ENCODE measurements at regions not wholly inside any gene's neighbourhood (a gene's known extent, or its start where the extent isn't known, plus 50 kb on each side); places are given as distances from the start of the nearest gene placed in this dataset.

- DNase-seq (ENCODE audit: low spot score): no peak
- H3K4me1 ChIP-seq (ENCODE audit: control insufficient read depth in 4 of 4, insufficient read depth in 4 of 4, low read length in 3 of 4): peaks cover 0 to 2% (median 0%) of the 10 kb centered on the region in 4 donors
- no peaks in the 10 kb centered on the region for H3K36me3 ChIP-seq (ENCODE audit: control insufficient read depth in 4 of 4, insufficient read depth in 3 of 4, low read depth in 1 of 4, low read length in 3 of 4)
- no peak overlapping the region for H3K27ac ChIP-seq (ENCODE audit: low read depth in 1 of 2, low read length in 2 of 2)
- no peak overlapping the region for H3K4me3 ChIP-seq (ENCODE audit: low read depth in 1 of 3, low read length in 3 of 3)
- no peaks in the 10 kb centered on the region for H3K27me3 ChIP-seq (ENCODE audit: control insufficient read depth in 4 of 4, insufficient read depth in 4 of 4, low read length in 3 of 4)
- WGBS: 78% methylated on average over 3 of the region's 3 CpGs
- TF ChIP-seq YY1 (IDR thresholded peaks at IDR 0.05) (no peak), HNF4A (conservative IDR thresholded peaks at IDR 0.05) (no peak), RXRA (IDR thresholded peaks at IDR 0.05) (no peak), GABPA (IDR thresholded peaks at IDR 0.05 in 1 of 2, conservative IDR thresholded peaks at IDR 0.05 in 1 of 2) (no peak)
- TF ChIP-seq, protein P1, sequence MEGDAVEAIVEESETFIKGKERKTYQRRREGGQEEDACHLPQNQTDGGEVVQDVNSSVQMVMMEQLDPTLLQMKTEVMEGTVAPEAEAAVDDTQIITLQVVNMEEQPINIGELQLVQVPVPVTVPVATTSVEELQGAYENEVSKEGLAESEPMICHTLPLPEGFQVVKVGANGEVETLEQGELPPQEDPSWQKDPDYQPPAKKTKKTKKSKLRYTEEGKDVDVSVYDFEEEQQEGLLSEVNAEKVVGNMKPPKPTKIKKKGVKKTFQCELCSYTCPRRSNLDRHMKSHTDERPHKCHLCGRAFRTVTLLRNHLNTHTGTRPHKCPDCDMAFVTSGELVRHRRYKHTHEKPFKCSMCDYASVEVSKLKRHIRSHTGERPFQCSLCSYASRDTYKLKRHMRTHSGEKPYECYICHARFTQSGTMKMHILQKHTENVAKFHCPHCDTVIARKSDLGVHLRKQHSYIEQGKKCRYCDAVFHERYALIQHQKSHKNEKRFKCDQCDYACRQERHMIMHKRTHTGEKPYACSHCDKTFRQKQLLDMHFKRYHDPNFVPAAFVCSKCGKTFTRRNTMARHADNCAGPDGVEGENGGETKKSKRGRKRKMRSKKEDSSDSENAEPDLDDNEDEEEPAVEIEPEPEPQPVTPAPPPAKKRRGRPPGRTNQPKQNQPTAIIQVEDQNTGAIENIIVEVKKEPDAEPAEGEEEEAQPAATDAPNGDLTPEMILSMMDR (IDR thresholded peaks at IDR 0.05; ENCODE audit: low read depth, low read length, missing input control): no peak
- no peak overlapping the region for H3K9ac ChIP-seq (ENCODE audit: low read depth in 1 of 2, low read length in 2 of 2)
- H3K9me3 ChIP-seq (ENCODE audit: control insufficient read depth in 4 of 4, low read length in 3 of 4): no peaks in the 10 kb centered on the region
Measured at GRCh38 chrX:3252744-3253143, 93.7 kb downstream of the MXRA5 start.

DNA sequence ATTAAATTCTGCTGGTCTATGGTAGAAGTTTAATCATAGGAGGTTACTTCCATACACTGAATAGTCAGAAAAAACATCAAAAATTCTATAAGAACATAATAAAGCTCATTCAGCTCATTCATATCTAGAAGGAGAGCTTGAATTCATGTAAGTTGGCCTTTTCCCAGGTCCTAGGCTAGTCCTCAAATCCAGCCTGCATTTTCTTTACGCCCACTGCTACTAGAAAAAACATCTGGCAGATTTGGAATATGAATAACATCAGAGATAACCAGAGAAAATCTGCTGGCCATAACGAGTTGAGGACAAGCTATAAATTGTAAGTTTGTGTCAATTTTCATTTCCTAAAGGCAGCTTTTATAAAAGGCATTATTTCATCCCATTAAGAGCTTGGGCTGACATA lies 95.5 kb downstream of the MXRA5 start:
- no peaks in the 10 kb centered on the region for H3K4me1 ChIP-seq (ENCODE audit: control insufficient read depth in 4 of 4, insufficient read depth in 4 of 4, low read length in 3 of 4)
- no peak overlapping the region for H3K27ac ChIP-seq (ENCODE audit: low read depth in 1 of 2, low read length in 2 of 2)
- H3K36me3 ChIP-seq (ENCODE audit: control insufficient read depth in 4 of 4, insufficient read depth in 3 of 4, low read depth in 1 of 4, low read length in 3 of 4): no peaks in the 10 kb centered on the region
- H3K27me3 ChIP-seq (ENCODE audit: control insufficient read depth in 4 of 4, insufficient read depth in 4 of 4, low read length in 3 of 4): no peaks in the 10 kb centered on the region
- no peak overlapping the region for H3K4me3 ChIP-seq (ENCODE audit: low read depth in 1 of 3, low read length in 3 of 3)
- no peaks in the 10 kb centered on the region for H3K9me3 ChIP-seq (ENCODE audit: control insufficient read depth in 4 of 4, low read length in 3 of 4)
- TF ChIP-seq, protein P1 (IDR thresholded peaks at IDR 0.05; ENCODE audit: low read depth, low read length, missing input control): no peak
- TF ChIP-seq SP1 (IDR thresholded peaks at IDR 0.05): no peak
- no peak for TF ChIP-seq GABPA (IDR thresholded peaks at IDR 0.05 in 1 of 2, conservative IDR thresholded peaks at IDR 0.05 in 1 of 2)
- DNase-seq (ENCODE audit: low spot score): no peak
- no peak overlapping the region for H3K9ac ChIP-seq (ENCODE audit: low read depth in 1 of 2, low read length in 2 of 2)
- WGBS: 66% methylated on average over 2 of the region's 2 CpGs

DNA sequence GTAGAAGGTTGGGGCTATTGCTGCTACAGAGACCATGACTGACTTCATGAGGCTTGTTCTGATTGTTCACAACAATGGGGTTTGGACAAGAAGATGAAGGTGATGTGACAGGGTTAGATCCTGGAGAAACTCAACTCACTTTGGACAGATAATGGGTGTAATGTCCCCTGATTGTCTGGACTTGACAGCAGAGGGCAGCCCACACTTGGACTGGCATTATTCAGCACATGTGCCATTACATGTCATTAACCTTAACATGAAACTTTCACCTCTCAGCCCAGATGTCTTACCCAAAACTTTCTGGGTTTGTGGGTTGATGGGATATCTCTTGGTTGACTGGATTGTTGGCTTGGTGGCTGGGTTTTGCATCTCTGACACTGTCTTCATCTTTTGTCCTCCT lies 101.5 kb downstream of the MXRA5 start:
- H3K27ac ChIP-seq (ENCODE audit: low read depth in 1 of 2, low read length in 2 of 2): no peak overlapping the region
- no peak overlapping the region for H3K9ac ChIP-seq (ENCODE audit: low read depth in 1 of 2, low read length in 2 of 2)
- no peaks in the 10 kb centered on the region for H3K4me1 ChIP-seq (ENCODE audit: control insufficient read depth in 4 of 4, insufficient read depth in 4 of 4, low read length in 3 of 4)
- DNase-seq (ENCODE audit: low spot score): no peak
- no peaks in the 10 kb centered on the region for H3K9me3 ChIP-seq (ENCODE audit: control insufficient read depth in 4 of 4, low read length in 3 of 4)
- TF ChIP-seq RAD21 (IDR thresholded peaks at IDR 0.05): peak; percentile 32 to 60
- TF ChIP-seq, protein P1 (IDR thresholded peaks at IDR 0.05; ENCODE audit: low read depth, low read length, missing input control): no peak
- H3K36me3 ChIP-seq (ENCODE audit: control insufficient read depth in 4 of 4, insufficient read depth in 3 of 4, low read depth in 1 of 4, low read length in 3 of 4): no peaks in the 10 kb centered on the region
- no peak overlapping the region for H3K4me3 ChIP-seq (ENCODE audit: low read depth in 1 of 3, low read length in 3 of 3)
- no peaks in the 10 kb centered on the region for H3K27me3 ChIP-seq (ENCODE audit: control insufficient read depth in 4 of 4, insufficient read depth in 4 of 4, low read length in 3 of 4)
